UCSD-AML1 (cell line): ENCODE measurements at regions not wholly inside any gene's neighbourhood (a gene's known extent, or its start where the extent isn't known, plus 50 kb on each side); places are given as distances from the start of the nearest gene placed in this dataset.
A peak's percentile ranks its signal among the peaks of the same experiment; 100 is the strongest.

Experiments used
- DNase-seq: peaks from one replicate; lab custom pipeline; 2025; ENCODE audit not compliant: unreplicated experiment; lab: John Stamatoyannopoulos, UW

DNA sequence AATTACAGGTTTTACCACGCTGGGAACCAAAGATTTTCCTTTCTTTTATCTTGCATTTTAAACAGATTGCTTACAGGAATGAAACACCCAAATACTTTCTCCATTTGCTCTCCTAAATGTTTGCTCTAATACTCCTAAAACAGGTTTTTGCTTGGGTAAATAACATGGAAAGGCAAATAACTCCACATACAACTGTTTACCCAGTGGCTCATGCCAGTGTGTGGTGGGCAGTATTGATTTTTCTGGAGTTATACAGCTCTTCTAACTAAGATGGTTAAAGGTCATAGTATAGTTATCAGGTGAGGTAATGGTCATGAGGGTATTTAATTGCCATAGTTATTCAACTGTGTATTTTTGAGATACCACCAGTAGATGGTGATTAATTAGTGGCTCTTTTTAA, 61.2 kb upstream of the RAB27B start:
- no peak for DNase-seq

- DNase-seq: no peak
These were observed 58.5 kb upstream of the RAB27B start for GRCh38 chr18:54769526-54770464.

- DNase-seq: no peak
These were observed 56.2 kb upstream of the RAB27B start for GRCh38 chr18:54772056-54772455.

DNA sequence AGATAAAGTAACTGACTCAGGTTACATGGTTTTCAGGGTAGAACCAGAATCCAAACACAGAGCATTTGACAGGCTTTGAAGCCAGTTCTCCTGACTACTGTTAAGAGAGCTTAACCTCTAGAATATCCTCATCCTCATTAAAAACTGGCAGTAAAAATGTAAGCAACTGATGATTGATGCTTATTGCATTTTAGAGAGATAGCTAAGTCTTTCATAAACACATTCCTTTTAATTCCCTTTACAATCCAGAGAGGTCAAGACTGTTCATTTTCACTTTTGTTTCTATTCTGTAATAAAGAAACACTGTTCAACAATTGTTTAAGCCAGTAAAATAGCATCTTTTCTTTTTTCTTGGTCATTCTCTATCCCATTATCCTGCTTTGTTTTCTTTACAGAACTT, 53.9 kb upstream of the RAB27B start:
- DNase-seq: no peak

- no peak for DNase-seq
These were observed 53.2 kb upstream of the RAB27B start for GRCh38 chr18:54774981-54775665.

- DNase-seq: no peak
These were observed 52.6 kb upstream of the RAB27B start for GRCh38 chr18:54775686-54776085.

- DNase-seq: peak; percentile 41
These were observed 51.8 kb upstream of the RAB27B start for GRCh38 chr18:54776282-54776977.

- DNase-seq: no peak
These were observed 51.0 kb upstream of the RAB27B start for GRCh38 chr18:54777118-54777791.

GRCh38 chr18:54777989-54778388, 50.3 kb upstream of the RAB27B start:
- DNase-seq: no peak
